Stimulated activated CD4-positive, alpha-beta T cell treated with anti-CD3 and anti-CD28 coated beads, Interleukin-1b, Interleukin-23, amount 100 ng/mL, for 48 hours (primary cell): ENCODE measurements at regions not wholly inside any gene's neighbourhood (a gene's known extent, or its start where the extent isn't known, plus 50 kb on each side); places are given as distances from the start of the nearest gene placed in this dataset.

Experiments used
- DNase-seq: peaks from one replicate; pipeline ENCODE4 v3.0.0-alpha.2; 2020

DNA sequence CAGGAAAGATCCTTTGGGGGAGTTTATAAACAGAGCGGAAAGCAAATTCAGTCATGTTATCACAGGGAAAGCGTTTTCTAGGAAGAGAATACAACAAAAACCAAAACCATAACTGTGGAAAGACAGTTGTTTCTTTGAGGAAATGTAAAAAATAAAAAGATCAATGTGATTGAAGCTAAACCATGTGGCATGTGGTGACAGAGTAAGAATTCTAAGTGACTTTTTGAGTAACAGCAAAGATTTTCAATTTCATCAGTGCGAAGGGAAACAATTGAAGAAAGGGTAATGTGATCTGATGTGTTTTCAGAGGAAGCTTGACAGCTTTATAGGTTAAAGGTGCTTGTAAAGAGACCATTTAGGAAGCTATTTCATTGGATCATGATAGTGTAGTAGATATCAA, 575.9 kb upstream of the CHORDC1 start:
- DNase-seq: no peak

GRCh38 chr11:90795746-90796145, 572.9 kb upstream of the CHORDC1 start:
- no peak for DNase-seq

- DNase-seq: no peak
Observed at GRCh38 chr11:90788961-90789360, 566.1 kb upstream of the CHORDC1 start.

DNA sequence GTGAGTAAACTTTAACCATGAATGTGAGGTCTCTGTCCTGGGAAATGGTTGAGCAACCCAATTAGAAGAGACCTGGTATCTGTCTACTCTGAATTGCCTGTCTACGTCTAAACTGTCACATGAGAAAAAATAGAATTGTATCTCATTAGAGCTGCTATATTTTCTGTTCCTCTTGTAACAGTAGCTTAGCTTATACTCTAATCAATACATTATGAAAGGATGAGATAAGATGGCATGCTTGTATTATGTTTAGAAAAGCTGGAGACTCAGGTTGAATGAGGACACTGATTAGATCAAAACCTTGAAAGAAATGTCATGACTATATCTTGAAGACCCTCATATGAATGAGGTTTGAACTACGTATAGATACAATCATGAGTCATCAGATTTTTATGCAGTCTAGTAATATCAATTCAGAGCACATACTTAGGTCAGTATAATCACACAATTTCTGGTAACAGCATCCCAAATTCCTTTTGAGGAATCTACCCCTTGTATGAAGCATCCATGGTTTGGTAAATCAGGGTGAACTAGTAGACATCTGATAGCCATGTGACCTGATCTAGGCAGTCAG, 561.5 kb upstream of the CHORDC1 start:
- DNase-seq: no peak

DNA sequence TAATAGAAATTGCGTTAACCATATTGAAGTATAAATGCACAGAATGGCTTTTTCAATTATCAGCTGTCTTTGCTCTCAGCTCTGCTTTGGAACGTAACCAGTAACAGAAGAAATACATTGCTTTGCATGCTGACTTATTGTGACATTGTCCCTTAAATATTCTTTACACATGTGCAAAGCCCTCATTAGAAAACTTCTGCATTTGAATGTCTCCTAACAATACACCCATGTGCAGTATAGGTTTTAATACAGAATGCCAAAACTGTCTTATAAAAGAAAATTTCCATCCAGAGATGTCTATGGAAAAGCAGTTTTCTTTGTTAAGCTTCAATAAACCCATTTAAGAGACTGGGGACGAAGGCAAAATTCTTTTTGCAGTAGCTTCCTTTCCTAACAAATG, 560.3 kb upstream of the CHORDC1 start:
- DNase-seq: no peak

DNA sequence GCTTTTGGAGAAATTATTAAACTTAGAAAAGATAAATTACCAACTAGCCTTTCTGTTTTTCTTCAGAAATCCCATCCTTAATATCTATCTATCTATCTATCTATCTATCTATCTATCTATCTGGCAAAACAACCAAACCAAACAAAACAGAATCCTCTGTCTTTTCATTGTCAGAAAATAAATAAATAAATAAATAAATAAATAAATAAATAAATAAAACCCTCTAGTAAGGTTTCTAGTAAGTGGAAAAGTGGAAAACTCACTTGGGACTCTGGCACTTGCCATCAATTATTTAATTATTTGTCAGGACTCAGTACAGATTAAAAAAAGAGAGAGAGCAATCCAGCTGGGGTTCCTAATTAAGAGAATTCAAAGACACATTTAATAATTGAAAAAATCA, 556.2 kb upstream of the CHORDC1 start:
- no peak for DNase-seq

GRCh38 chr11:90775567-90776165, 552.8 kb upstream of the CHORDC1 start:
- DNase-seq: no peak

GRCh38 chr11:90774727-90775566, 552.1 kb upstream of the CHORDC1 start:
- DNase-seq: no peak

DNA sequence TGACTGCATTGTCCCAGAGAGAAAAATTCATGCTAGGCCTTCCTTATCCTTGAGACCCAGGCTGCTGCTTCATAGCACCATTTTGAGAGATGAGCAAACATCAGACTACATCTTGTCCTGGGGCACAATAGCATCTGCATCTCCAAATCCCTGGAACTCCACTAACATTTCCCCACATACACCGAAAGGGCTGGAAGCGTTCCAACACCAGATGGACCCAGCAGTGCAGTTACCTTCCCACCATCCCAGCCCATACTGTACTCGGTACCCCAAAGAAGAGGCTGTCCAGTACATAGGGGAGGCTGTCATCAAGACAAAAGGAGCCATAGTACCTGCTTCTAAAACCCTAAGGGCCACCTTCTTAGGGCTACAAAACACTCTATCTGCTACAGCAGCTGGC, 547.2 kb upstream of the CHORDC1 start:
- DNase-seq: no peak

- DNase-seq: no peak
Observed at GRCh38 chr11:90766121-90766520, 543.3 kb upstream of the CHORDC1 start.

- no peak for DNase-seq
Observed at GRCh38 chr11:90764691-90765090, 541.8 kb upstream of the CHORDC1 start.

DNA sequence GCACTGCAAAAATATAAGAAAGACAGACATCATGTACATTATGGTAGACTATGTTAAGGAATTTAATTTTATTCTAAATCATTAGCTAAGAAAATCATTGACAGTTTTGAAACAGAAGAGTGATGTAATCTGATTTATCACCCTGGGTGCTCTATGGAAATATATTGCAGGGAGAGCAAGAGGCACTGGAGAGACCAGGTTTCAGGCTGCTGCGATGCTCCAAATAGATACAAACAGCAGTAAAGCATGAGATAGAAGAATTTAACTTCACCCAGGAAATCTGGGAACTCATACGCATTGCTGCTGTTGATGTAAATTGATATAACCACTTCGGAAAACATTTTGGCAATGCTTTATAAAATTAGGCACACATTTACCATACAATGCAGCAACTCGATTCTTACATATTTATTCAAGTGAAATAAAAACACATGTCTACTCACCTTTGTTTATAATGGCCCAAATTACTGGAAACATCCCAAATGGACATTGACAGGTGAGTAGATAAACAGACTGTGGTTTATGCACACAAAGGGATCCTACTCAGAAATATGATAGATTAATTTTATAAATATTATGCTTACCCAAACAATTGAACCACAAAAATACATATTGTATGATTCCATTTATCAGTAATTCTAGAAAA, 535.1 kb upstream of the CHORDC1 start:
- DNase-seq: no peak

DNA sequence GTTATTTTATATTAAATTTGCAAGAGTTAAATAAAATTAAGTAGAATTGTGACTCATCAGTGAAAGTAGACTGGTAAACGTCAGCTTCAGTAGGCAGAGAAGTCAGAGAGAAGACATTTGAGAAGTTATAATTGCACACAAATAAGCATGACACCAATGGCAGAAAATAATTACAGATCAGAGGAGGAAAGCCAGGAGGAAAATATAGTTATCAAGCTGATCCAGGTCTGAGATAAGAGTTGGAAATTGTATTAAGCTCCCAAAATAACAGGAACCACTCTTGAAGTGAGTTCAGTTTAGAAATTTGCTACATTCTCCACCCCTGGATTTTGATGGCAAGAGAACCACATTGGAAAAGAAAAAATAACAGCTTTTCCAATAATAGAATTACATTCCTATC, 533.8 kb upstream of the CHORDC1 start:
- no peak for DNase-seq

- DNase-seq: no peak
Observed at GRCh38 chr11:90753546-90753945, 530.7 kb upstream of the CHORDC1 start.

DNA sequence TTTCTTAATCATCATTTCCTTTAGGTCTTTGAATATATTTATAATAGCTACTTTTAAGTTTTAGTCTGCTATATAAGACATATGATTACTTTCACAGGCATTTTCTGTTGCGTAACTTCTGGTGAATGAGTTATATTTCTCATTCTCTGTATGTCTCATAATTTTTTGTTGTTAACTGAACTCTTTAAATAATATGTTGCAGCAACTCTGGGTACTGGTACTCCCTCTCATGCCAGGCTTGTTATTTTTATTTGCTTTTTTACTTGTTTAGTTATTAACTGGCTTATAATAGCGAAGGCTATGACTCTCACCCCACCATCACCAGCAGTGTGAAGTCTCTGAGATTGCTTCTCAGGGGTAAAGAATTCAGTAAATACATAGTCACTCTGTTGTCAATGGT, 524.2 kb upstream of the CHORDC1 start:
- DNase-seq: no peak

DNA sequence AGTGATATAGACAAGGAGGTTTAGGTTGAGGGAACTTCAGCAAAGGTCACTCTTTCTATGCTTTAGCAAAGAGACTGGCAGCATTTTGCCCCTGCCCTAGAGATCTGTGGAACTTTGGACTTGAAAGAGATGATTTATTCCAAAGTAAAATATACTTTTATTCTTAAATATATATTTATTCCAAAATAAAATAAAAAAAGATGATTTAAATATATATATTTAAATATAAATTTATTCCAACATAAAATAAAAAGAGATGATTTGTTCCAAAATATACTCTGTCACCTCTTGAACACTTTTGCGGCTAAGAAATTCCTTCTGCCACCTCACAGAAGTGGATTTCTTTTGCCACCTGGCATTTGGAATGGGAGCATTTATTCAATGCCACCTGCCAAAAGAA, 521.3 kb upstream of the CHORDC1 start:
- no peak for DNase-seq

GRCh38 chr11:90738799-90739198, 516.0 kb upstream of the CHORDC1 start:
- DNase-seq: no peak

- no peak for DNase-seq
Observed at GRCh38 chr11:90737444-90738050, 514.7 kb upstream of the CHORDC1 start.

GRCh38 chr11:90732486-90732885, 509.6 kb upstream of the CHORDC1 start:
- no peak for DNase-seq

DNA sequence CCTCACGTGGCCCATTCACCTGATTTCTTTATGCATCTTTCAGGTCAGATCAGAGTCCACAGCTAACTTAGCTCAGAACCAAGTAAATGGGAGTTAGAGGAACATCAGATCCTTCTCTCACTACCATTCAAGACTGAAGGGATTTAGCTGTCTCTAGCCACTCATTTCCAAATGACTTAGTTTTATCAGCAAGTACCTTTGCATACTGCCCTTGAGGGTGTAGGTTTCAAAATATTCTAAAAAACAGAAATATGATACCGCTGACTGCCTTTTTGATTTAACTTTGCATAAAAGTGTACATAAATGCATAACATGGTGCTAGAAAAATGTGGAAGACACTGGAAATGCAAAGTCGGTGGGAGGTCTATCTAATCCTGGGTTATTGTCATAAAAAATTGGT, 500.6 kb upstream of the CHORDC1 start:
- DNase-seq: no peak

- no peak for DNase-seq
Observed at GRCh38 chr11:90722552-90723190, 499.8 kb upstream of the CHORDC1 start.

DNA sequence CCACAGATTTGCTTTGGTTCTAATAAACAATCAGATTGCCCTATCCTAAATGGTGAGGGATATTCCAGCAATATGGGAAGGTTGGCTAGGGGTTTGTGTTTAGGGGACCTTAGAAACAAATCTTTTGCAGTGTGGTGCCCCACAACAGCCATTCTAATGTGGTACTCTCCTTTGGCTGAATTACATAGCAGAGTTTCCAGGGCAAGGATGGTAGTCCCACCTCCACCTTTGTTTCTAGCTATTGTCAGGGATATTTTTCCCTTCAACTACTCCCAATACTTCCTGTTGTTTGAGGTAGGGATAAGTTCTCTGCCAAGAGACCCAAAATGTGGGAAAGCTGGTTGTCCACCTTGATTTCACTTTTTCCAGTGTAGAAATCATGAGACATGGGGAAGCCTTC, 494.7 kb upstream of the CHORDC1 start:
- DNase-seq: no peak

DNA sequence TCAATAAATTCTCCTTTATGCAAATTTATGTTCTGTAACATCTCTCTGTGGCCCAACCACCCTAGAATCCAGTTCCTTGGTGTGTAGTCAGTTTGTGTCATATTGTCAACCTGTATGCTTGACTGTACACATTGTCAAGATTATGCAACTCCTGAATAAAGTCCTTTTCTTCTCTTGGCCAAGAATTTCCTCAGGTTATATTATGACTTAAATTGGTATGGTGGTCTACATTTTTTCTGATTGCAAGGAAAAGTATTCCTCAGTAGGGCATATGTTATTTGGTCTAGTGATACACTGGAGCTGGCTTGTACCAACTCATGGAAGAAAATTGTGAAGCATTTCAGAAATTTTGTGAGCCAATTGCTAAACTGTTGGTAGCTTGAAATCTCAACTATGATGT, 482.8 kb upstream of the CHORDC1 start:
- no peak for DNase-seq
